Stimulated activated CD8-positive, alpha-beta memory T cell treated with anti-CD3 and anti-CD28 coated beads, Interleukin-2, amount 100 ng/mL, for 1 hour (primary cell): ENCODE measurements at regions not wholly inside any gene's neighbourhood (a gene's known extent, or its start where the extent isn't known, plus 50 kb on each side); places are given as distances from the start of the nearest gene placed in this dataset.
"Not testable (repeated sequence)": the region's sequence is repeated elsewhere in the genome, so short reads cannot be mapped to it uniquely, and the experiment has no call there.

Source experiments
- DNase-seq, 2 donors: peaks; one replicate each; pipeline ENCODE4 v3.0.0-alpha.2; 2020; ENCODE audit warnings: low read depth in 2 of 2

GRCh38 chr13:106096661-106097092 is 438.8 kb downstream of the EFNB2 start:
- no peak for DNase-seq

GRCh38 chr13:106095919-106096318 is 439.5 kb downstream of the EFNB2 start:
- no peak for DNase-seq

GRCh38 chr13:106095406-106095805 is 440.1 kb downstream of the EFNB2 start:
- DNase-seq = no peak

- no peak for DNase-seq
Observed at GRCh38 chr13:106090001-106090400, 445.5 kb downstream of the EFNB2 start.

DNA sequence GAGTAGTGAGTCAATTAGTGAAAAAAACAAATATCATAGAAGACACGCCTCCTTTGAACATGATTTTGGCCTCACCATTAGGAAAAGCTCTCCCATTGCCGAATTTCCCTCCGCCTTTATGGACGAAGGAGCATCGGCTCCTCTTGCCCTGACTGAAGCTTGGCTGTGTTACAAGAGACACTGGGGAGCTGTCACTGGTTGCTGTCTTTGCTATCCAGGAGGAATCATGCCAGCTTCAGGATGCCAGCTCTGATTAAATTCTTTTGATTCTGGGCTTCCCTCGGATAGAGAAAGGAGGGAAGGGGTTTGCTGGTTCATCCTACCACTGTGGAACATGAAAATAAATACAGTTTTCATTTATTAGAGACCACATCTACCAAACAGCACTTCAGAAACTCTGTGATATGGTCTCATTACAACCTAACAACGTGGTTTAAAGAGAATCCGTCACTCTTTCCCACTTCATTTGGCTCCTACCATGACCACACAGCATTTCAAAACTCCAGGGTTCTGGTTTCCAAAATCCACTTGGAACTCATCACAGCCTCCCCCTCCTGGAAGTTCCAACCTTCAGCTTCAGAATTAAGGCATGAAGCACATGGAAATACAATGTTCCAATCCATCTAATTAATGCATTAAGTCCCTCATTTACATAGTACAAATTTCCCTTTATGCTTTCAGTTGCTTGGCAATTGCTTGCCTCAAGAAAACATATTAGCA is 446.0 kb downstream of the EFNB2 start:
- DNase-seq = no peak

GRCh38 chr13:106088085-106088484 is 447.4 kb downstream of the EFNB2 start:
- no peak for DNase-seq

- no peak for DNase-seq
Observed at GRCh38 chr13:106087201-106087600, 448.3 kb downstream of the EFNB2 start.

- DNase-seq = no peak
Observed at GRCh38 chr13:106083620-106084350, 451.7 kb downstream of the EFNB2 start.

DNA sequence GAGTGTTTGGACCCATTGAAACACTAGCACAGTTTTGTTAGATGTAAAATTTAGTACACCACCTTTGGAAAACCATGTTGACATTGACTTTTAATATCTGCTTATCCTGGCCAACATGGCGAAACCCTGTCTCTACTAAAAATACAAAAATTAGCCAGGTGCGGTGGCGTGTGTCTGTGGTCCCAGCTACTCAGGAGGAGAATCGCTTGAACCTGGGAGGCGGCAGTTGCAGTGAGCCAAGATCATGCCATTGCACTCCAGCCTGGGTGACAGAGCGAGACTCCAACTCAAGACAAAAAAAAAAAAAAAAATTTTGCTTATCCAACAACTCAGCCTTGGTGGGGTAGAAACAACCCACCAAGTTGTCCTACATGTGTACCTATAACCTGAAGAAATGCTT is 454.2 kb downstream of the EFNB2 start:
- not testable (repeated sequence) for DNase-seq

DNA sequence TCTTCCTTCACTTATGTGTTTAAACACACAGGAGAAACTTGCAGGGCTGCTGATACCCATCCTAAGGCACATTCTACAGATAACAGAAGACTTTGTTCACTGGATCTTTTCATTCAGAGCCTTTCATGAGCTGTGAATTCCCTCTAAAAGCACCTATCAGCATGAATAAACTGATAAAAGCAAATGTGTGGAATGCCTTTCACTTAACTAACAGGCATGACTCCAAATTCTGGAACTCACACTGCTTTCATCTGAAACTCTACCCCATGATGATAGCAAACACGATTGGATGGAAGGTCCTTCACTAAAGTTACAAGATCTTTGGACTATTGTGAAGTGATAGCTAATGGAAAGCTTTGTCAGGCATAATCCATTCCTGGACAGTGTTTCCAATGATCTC is 457.3 kb downstream of the EFNB2 start:
- DNase-seq = no peak

GRCh38 chr13:106077017-106077416 is 458.4 kb downstream of the EFNB2 start:
- no peak for DNase-seq

DNA sequence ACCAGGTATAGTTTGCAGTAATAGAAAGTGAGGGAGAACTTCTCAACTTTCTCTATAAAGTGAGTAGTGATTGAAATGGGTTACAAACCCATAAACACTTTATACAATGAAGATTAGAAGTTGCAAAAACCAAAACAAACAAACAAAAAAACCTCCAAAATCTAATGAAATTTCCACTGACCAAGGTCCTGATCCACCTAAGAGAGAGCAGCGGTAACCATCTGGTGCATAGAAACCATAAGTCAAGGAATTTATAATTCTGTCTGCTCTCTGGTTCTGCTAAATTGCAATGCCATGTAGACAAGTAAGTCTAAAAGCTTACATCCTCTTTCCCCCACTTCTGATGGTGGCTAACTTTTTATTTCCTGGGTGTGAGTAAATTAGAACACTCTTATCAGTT is 463.4 kb downstream of the EFNB2 start:
- no peak for DNase-seq

DNA sequence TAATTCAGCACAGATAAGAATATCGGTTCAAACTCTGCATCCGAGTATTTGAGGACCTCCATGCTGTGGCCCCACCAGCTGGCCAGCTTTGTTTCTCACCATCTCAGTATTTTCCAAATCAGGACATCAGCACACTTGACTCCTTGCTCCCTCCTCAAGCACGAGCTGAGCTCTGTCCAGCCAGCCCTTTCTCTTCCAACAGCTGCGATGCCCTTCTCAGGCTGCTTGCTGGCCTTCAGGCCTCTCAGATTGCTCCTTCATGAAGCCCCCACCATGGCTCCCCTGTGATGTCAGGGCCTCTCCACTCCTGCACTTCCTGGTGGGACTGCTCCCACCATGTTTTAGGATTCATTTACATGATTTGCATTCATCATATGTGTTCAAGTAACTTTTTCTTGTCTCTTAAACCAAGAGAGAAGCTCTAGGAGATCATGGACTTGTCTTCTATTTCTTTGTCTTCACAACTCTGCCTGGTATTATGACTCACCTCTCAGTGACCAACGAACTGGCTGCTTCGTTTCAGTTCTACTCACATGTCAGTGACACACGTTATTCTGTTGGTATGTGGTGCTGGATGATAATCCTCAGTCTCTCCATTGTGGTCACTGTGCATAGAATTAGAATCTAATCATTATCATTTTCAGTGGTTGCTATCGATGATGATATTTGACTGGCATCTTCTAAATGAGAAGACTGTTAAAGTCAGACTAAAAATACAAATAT is 471.7 kb downstream of the EFNB2 start:
- no peak for DNase-seq

DNA sequence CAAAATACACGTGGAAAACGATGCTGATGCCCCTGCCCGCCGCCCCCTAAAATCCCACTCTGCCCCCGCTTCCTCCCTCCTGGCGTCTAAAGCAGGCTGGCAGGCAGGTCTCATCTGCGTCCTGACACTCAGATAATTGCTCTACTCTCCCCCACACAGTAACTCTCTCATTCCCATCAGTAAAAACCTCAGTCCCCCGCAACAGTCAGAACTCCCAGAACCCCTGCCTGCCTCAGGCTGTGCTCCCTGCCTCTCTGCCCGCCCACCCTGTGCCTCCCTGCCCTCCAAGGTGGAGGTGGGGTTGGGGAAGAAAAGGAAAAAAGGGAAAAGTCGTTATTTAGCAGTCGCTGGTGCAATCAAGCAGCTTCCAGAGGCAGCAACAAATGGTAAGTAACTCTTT is 473.7 kb downstream of the EFNB2 start:
- no peak for DNase-seq

DNA sequence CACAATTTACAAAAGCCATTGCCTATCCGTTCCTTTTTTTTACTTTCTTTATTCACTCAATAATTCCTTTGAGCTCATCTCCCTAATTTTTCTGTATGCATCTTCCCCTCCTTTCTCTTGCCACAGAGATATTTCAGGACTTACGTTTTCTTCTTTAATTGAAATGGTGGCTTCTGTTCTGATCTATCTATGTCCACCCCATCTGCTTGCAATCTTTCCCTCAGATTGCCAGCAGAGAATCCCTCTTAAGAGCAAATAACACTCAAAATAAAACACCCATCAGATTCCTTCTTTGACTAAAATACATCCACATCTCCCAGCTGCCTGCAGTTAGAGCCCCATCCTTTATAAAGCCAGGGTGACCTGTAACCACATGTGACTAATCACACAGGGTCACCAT is 478.6 kb downstream of the EFNB2 start:
- DNase-seq = no peak

DNA sequence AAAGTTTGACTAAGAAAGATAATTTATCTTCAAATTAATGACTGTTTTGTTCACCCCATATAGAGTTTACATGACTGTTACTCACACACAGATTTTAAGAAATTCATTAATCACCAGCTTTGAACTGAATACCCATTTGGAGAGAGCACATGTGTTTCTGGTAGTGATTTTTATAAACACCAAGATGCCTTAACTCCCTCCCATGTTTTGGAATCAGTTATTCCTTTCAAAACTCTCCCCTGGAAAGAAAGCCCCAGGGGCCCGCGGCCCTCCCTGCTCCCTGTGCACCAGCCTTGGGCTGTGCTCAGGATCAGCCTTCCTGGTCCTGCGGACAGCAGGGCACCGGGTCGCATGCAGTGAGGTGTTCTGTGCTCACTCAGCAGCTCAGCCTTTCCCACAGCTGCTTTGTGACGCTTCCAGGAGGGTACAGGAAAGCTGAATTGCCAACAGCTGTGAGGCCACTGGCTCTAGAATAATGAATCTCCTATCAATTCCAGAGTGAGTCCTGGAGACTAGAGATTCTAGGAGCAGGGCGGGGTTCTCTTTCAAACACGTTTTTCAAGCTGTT is 483.2 kb downstream of the EFNB2 start:
- no peak for DNase-seq

DNA sequence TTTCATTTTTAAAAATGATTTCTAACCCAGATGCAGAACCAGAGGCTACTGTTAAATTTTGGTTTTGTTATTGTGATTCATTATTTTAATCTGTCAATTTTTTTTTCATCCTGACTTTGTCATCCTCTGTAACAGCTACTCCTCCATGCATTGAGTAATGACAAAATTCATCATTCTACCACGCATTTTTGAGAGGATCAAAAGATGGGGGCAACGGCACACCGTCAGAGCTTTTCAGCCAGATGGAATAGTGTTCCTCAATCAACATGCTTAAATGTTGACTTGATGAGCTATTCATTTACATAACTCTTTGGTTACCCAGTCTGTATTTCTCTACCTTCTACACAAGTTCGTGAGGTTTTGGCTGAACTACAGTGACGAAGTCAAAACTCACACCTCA is 486.3 kb downstream of the EFNB2 start:
- DNase-seq = no peak

- DNase-seq = no peak
Observed at GRCh38 chr13:106048386-106048785, 487.1 kb downstream of the EFNB2 start.

DNA sequence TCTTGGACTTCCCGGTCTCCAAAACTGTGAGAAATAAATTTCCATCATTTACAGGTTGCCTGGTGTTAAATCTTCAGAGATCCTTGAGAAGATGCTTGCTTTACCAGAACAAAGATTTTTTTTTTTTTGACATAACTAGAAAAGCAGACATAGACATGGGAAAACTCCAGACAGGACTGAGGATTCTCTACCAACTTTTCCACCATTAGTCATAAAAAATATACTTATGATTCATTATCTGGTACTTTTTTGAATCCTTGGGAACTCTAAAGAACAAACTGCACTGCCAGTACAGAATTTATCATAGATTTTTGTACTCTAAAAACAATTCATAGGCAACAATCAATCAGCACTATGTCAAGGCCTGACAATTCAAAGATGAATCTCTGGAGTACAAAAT is 487.6 kb downstream of the EFNB2 start:
- DNase-seq = no peak

DNA sequence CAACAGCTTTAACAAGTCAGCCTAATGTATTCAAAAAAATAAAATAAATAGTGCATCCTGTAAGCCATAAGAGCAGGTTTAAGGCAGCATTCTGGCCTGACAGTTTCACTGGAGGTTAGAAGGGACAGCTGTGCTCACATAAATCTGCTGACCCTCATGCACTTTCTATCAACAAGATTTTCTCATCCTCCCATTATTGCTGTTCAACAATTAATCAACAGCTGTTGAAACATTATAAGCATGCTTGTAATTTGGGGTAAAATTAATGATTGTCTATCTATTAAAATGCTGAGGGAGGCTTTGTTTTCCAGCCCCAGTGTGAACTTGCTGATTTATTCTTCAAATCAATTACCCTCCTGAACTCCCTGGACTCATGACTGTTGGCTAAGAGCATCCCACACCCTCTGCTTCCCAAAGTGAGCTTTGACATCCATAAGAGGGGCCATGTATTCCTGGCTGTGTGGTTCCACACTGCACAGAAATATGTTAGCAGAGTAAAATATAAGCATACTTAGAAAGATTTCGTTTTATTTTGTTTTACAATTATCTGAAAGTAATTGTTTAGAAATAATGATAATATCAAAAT is 492.4 kb downstream of the EFNB2 start:
- no peak for DNase-seq

DNA sequence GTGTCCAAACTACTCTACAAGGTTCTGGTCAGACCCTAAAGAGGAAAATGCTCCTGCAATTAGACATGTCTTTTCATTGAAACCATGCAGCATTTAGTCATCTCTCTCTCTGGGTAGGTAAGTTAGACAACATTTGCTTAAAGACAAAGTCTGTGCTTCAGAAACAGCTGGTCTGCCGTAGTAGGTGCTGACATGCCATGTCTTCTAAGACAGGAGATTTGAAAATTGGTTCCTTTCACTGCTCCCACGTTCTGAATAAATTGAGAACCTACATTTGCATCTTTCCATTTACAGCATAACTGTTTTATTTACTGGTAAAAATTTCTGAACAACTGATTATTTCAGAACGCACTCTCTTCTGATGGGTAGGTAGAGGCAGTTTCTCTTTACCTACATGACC is 494.0 kb downstream of the EFNB2 start:
- no peak for DNase-seq

DNA sequence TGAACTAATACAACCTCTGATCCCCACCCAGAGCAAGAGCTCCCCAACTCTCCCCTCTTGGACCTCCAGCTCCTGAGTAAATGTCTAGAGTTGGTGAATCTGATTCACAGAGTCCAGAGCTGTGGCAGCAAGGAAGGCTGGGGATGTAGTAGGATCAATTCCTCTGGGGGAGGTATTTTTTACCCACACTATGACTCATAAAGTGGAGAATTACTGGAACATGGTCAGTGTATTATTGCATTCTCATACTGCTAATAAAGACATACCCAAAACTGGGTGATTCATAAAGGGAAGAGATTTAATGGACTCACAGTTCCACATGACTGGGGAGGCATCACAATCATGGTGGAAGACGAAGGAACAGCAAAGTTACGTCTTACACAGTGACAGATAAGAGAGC is 496.7 kb downstream of the EFNB2 start:
- no peak for DNase-seq
